Caco-2 (cell line): ENCODE measurements at regions not wholly inside any gene's neighbourhood (a gene's known extent, or its start where the extent isn't known, plus 50 kb on each side); places are given as distances from the start of the nearest gene placed in this dataset.

Experiments
- BruUV-seq: library from RNA; stranded (reverse); fragments of 400-500 nt; replicated peaks from 2 replicates; lab custom pipeline; 2021; lab: Mats Ljungman, UMichigan
- CTCF ChIA-PET: fragments of 300-600 bp; sonication (Branson Sonifier 250); formaldehyde crosslinking; loops from one replicate; lab custom pipeline; 2022; ENCODE audit warnings: antibody characterized with exemption; lab: Charles Lee
- POLR2A ChIA-PET: fragments of 300-600 bp; sonication (Branson Sonifier 250); formaldehyde crosslinking; loops from one replicate; lab custom pipeline; 2022; ENCODE audit warnings: antibody characterized with exemption; lab: Charles Lee
- DNase-seq, 2 experiments: peaks; one replicate each; pipeline versions ENCODE4 v3.0.0 to v3.0.0-alpha.2; 2020 to 2022
- H3K27me3 ChIP-seq: replicated peaks from 2 replicates; pipeline ENCODE4 v1.6.0; 2011; ENCODE audit warnings: low read length; ENCODE audit not compliant: control insufficient read depth, insufficient read depth
- H3K36me3 ChIP-seq: 2 replicates; pipeline ENCODE4 v1.5.1; 2011; ENCODE audit warnings: low read length; ENCODE audit not compliant: control insufficient read depth, insufficient read depth
- H3K4me1 ChIP-seq: fragments of 250-450 bp; sonication (Bioruptor Pico); 2 replicates; pipeline ENCODE4 v1.5.1; 2020; ENCODE audit warnings: mild to moderate bottlenecking
- H3K4me3 ChIP-seq: 2 replicates; pipeline ENCODE4 v1.5.1; 2011; ENCODE audit warnings: low read depth, mild to moderate bottlenecking, control low read depth, low read length
- H3K9me3 ChIP-seq: fragments of 250-450 bp; sonication (Bioruptor Pico); 2 replicates; pipeline ENCODE4 v1.5.1; 2020; ENCODE audit warnings: mild to moderate bottlenecking, moderate library complexity
- H3K27ac Mint-ChIP-seq: one replicate; pipeline ENCODE4 v1.8.0; 2022; ENCODE audit warnings: mixed read lengths; ENCODE audit not compliant: unreplicated experiment
- H3K27me3 Mint-ChIP-seq: one replicate; pipeline ENCODE4 v1.8.0; 2022; ENCODE audit warnings: mixed read lengths; ENCODE audit not compliant: insufficient read depth, unreplicated experiment
- H3K36me3 Mint-ChIP-seq: one replicate; pipeline ENCODE4 v1.8.0; 2022; ENCODE audit warnings: mild to moderate bottlenecking, mixed read lengths; ENCODE audit not compliant: insufficient read depth, unreplicated experiment
- H3K4me1 Mint-ChIP-seq: one replicate; pipeline ENCODE4 v1.8.0; 2022; ENCODE audit warnings: low read depth, mixed read lengths; ENCODE audit not compliant: unreplicated experiment
- H3K4me3 Mint-ChIP-seq: one replicate; pipeline ENCODE4 v1.8.0; 2022; ENCODE audit warnings: mild to moderate bottlenecking, moderate library complexity, mixed read lengths; ENCODE audit not compliant: unreplicated experiment
- H3K9me3 Mint-ChIP-seq: one replicate; pipeline ENCODE4 v1.8.0; 2022; ENCODE audit warnings: mixed read lengths; ENCODE audit not compliant: unreplicated experiment
- CTCF ChIP-seq, 2 experiments: fragments of 200-600 bp in 1 of 2; IDR thresholded peaks; 1 replicate in 1 of 2; 2 replicates in 1 of 2; pipeline versions ENCODE4 v1.5.1 to v1.8.0; 2011 to 2022; ENCODE audit warnings: antibody characterized with exemption in 1 of 2, control low read depth in 1 of 2, inconsistent platforms in 1 of 2, low read depth in 1 of 2, low read length in 1 of 2, mild to moderate bottlenecking in 1 of 2, moderate library complexity in 1 of 2; ENCODE audit not compliant: insufficient read depth in 1 of 2, severe bottlenecking in 1 of 2, unreplicated experiment in 1 of 2
- intact Hi-C: fragments of 100-400 bp; cut with micrococcal nuclease; formaldehyde crosslinking; loops from one replicate; pipeline ENCODE4 v1.10.0; 2022; ENCODE audit not compliant: unreplicated experiment

- intact Hi-C loops = no loop called here
- no peak overlapping the region for H3K27ac Mint-ChIP-seq
- no peaks in the 10 kb centered on the region for H3K4me1 Mint-ChIP-seq
- H3K36me3 Mint-ChIP-seq = no peaks in the 10 kb centered on the region
- no peak overlapping the region for H3K4me3 Mint-ChIP-seq
- no peaks in the 10 kb centered on the region for H3K4me1 ChIP-seq
- ChIA-PET POLR2A (no interaction called here), CTCF (no interaction called here)
- H3K36me3 ChIP-seq = no peaks in the 10 kb centered on the region
- no peaks in the 10 kb centered on the region for H3K27me3 ChIP-seq
- no peak for DNase-seq
- BruUV-seq = no TSS peak
- peaks cover 1% of the 10 kb centered on the region for H3K27me3 Mint-ChIP-seq
- no peaks in the 10 kb centered on the region for H3K9me3 Mint-ChIP-seq
- H3K4me3 ChIP-seq = no peak overlapping the region
- no peaks in the 10 kb centered on the region for H3K9me3 ChIP-seq
- TF ChIP-seq CTCF (IDR thresholded peaks at IDR 0.05; ENCODE audit: insufficient read depth in 1 of 2, low read depth in 1 of 2, low read length in 1 of 2, severe bottlenecking in 1 of 2, unreplicated experiment in 1 of 2) = no peak
Observed at GRCh38 chr6:103587722-103588121, 1272.0 kb downstream of the HACE1 start.

- H3K9me3 ChIP-seq = no peaks in the 10 kb centered on the region
- no peak for TF ChIP-seq CTCF (IDR thresholded peaks at IDR 0.05; ENCODE audit: insufficient read depth in 1 of 2, low read depth in 1 of 2, low read length in 1 of 2, severe bottlenecking in 1 of 2, unreplicated experiment in 1 of 2)
- no peak overlapping the region for H3K27ac Mint-ChIP-seq
- H3K36me3 ChIP-seq = no peaks in the 10 kb centered on the region
- no peak overlapping the region for H3K4me3 Mint-ChIP-seq
- H3K4me3 ChIP-seq = no peak overlapping the region
- no peaks in the 10 kb centered on the region for H3K36me3 Mint-ChIP-seq
- peaks cover 5% of the 10 kb centered on the region for H3K27me3 Mint-ChIP-seq
- ChIA-PET POLR2A (no interaction called here), CTCF (no interaction called here)
- no peaks in the 10 kb centered on the region for H3K4me1 Mint-ChIP-seq
- no peaks in the 10 kb centered on the region for H3K4me1 ChIP-seq
- no peak for DNase-seq
- BruUV-seq = no TSS peak
- H3K27me3 ChIP-seq = no peaks in the 10 kb centered on the region
- intact Hi-C loops = no loop called here
- H3K9me3 Mint-ChIP-seq = no peaks in the 10 kb centered on the region
Observed at GRCh38 chr6:103578115-103578514, 1281.6 kb downstream of the HACE1 start.

GRCh38 chr6:103570431-103570830, 1289.3 kb downstream of the HACE1 start:
- CTCF ChIA-PET = no interaction called here
- Mint-ChIP-seq H3K9me3 (no peaks in the 10 kb centered on the region), H3K36me3 (no peaks in the 10 kb centered on the region), H3K27me3 (no peaks in the 10 kb centered on the region), H3K4me3 (no peak overlapping the region), H3K27ac (no peak overlapping the region), H3K4me1 (no peaks in the 10 kb centered on the region)
- no peaks in the 10 kb centered on the region for H3K9me3 ChIP-seq
- no peak for DNase-seq
- intact Hi-C loops = no loop called here
- POLR2A ChIA-PET = no interaction called here
- BruUV-seq = no TSS peak
- TF ChIP-seq CTCF (IDR thresholded peaks at IDR 0.05; ENCODE audit: insufficient read depth in 1 of 2, low read depth in 1 of 2, low read length in 1 of 2, severe bottlenecking in 1 of 2, unreplicated experiment in 1 of 2) = no peak
- H3K4me3 ChIP-seq = no peak overlapping the region
- no peaks in the 10 kb centered on the region for H3K27me3 ChIP-seq
- no peaks in the 10 kb centered on the region for H3K36me3 ChIP-seq
- no peaks in the 10 kb centered on the region for H3K4me1 ChIP-seq
